GM12873 (cell line): ENCODE measurements at regions not wholly inside any gene's neighbourhood (a gene's known extent, or its start where the extent isn't known, plus 50 kb on each side); places are given as distances from the start of the nearest gene placed in this dataset.

ENCODE experiments used
- TF ChIP-seq, protein P1 (sequence below): IDR thresholded peaks from 2 replicates; pipeline ENCODE4 v1.5.1; 2012; ENCODE audit warnings: low read depth, mild to moderate bottlenecking, moderate library complexity, low read length, control low read depth; ENCODE audit not compliant: insufficient read depth; ENCODE audit errors: missing control alignments

GRCh38 chr16:82567175-82567574, 59.6 kb upstream of the CDH13 start:
- TF ChIP-seq, protein P1, sequence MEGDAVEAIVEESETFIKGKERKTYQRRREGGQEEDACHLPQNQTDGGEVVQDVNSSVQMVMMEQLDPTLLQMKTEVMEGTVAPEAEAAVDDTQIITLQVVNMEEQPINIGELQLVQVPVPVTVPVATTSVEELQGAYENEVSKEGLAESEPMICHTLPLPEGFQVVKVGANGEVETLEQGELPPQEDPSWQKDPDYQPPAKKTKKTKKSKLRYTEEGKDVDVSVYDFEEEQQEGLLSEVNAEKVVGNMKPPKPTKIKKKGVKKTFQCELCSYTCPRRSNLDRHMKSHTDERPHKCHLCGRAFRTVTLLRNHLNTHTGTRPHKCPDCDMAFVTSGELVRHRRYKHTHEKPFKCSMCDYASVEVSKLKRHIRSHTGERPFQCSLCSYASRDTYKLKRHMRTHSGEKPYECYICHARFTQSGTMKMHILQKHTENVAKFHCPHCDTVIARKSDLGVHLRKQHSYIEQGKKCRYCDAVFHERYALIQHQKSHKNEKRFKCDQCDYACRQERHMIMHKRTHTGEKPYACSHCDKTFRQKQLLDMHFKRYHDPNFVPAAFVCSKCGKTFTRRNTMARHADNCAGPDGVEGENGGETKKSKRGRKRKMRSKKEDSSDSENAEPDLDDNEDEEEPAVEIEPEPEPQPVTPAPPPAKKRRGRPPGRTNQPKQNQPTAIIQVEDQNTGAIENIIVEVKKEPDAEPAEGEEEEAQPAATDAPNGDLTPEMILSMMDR = no peak

DNA sequence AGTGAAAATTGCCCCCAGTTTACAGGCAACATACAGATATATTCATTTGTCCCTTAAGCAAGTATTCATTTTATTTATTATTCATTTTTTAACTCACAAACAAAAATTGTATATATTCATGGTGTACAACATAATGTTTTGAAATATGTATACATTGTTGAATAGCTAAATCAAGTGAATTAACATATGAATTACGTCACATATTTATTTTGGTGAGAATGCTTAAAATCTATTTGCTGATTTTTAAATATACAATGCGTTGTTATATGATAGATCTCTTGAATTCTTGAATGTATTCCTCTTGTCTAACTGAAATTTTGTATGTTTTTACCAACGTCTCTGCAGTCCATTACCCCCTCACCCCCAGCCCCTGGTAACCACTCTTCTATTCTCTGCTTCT, 63.4 kb upstream of the CDH13 start:
- TF ChIP-seq, protein P1 = no peak

DNA sequence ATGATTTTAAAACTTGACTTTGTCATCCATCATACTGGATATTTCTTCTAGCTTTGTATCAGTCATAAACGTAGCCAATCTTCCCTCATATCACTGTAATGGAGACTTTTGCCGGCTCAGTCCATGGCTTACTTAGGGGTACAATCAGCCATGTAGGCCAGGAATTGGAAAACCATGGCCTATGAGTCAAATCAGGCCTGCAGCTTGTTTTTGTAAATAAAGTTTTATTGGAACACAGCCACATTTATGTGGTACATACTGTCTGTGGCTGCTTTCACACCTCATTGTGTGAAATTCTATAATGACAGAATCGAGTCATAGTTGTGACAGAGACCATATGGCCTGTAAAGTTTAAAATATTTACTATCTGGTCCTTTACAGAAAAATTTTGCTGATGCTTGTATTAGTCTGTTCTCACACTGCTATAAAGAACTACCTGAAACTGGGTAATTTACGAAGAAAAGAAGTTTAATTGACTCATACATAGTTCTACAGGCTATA, 64.5 kb upstream of the CDH13 start:
- TF ChIP-seq, protein P1 = no peak

GRCh38 chr16:82560805-82561325, 65.9 kb upstream of the CDH13 start:
- TF ChIP-seq, protein P1 = no peak

GRCh38 chr16:82544378-82545160, 82.2 kb upstream of the CDH13 start:
- TF ChIP-seq, protein P1 = no peak

DNA sequence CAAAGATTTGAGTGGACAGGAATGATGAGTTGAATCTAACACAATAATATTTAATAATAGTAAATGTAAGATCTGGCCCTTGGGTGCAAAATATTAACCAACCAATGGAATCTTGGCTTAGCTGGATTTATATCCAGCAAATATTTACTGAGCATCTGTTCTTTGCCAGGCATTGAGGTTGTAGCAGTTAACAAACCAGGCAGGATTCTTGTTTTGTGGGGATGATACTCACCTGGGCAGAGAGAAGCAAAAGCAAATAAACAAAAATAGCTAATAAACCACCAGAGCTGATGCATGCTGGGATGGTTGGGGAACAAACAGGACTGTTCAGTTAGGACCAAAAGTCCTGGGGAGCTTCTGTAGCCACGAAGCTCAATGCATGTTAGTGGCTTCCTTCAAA, 84.1 kb upstream of the CDH13 start:
- TF ChIP-seq, protein P1 = no peak

- TF ChIP-seq, protein P1 = no peak
Measured at GRCh38 chr16:82541103-82541502, 85.7 kb upstream of the CDH13 start.
